ENCODE measurements at regions not wholly inside any gene's neighbourhood (a gene's known extent, or its start where the extent isn't known, plus 50 kb on each side); places are given as distances from the start of the nearest gene placed in this dataset.
"Not testable (repeated sequence)": the region's sequence is repeated elsewhere in the genome, so short reads cannot be mapped to it uniquely, and the experiment has no call there.

GRCh38 chr6:144652292-144652891 is 367.3 kb downstream of the UTRN start:
- DNase-seq (ENCODE audit: low read depth in 2 of 2): no peak

DNA sequence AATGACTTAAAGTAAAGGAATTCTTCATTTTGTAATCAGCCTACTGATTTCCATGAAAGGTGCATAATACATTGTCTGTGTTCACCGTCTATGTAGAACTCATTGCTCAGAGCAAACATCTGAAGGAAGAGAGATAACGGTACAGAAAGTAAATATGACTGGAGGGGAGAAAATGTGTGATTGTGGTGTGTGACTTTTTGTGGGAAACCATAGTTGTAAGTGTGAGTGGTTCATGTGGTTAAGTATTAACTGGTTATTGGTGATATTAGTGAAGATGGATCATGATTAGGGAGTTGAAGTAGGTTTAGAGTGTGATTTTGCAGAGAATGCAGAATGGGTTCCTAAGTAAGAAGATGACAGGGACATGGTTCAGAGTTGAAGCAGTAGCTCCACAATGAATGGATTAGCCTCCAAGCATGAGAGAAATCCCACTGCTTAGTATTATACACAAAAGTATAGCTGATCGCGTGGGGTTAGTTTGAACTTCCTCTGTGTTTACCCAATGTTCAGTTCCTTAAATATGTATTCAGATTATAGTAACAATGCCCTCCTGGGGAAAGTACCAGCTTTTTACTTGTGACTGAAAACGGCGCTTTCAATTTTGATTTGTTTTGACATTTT is 368.9 kb downstream of the UTRN start:
- no peak for DNase-seq (ENCODE audit: low read depth in 2 of 2)

- DNase-seq (ENCODE audit: low read depth in 2 of 2): no peak
Observed at GRCh38 chr6:144654506-144654905, 369.4 kb downstream of the UTRN start.

- DNase-seq (ENCODE audit: low read depth in 2 of 2): no peak
Observed at GRCh38 chr6:144655376-144655775, 370.2 kb downstream of the UTRN start.

GRCh38 chr6:144657691-144658090 is 372.6 kb downstream of the UTRN start:
- DNase-seq (ENCODE audit: low read depth in 2 of 2): no peak

- no peak for DNase-seq (ENCODE audit: low read depth in 2 of 2)
Observed at GRCh38 chr6:144659202-144660182, 374.4 kb downstream of the UTRN start.

- DNase-seq (ENCODE audit: low read depth in 2 of 2): no peak
Observed at GRCh38 chr6:144660561-144661115, 375.5 kb downstream of the UTRN start.

DNA sequence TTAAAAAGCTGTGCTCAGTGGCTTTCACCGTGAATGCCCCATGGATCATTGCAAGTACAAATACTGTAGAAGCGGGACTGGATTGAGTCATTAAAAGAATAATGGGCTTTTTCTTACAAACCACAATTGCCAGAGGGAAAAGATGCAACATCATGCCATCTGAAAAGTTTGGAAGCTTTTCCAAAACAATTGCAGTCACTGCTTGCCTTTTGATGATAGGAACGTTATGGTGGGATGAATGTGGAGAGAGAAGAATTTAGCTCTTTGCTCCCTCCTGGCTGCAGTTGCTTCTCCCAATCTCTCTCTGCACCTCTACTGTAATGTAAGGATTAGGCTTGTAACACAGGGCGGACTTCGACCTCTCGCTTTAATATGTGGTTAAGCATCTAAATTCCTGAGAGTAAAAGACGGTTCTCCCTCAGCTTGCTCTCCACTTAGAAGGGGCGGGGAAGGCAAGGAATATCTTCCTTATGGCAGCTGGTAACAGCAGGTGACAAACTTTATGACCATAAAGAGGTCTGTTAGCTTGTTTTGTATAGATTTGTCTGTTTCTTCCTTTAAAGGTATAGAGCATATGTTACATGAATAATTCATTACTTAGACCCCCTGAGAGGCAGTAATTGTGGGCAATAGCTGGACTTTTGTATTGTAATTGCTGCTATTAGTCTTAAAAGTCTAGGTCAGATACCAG is 376.1 kb downstream of the UTRN start:
- DNase-seq (ENCODE audit: low read depth in 2 of 2): no peak

DNA sequence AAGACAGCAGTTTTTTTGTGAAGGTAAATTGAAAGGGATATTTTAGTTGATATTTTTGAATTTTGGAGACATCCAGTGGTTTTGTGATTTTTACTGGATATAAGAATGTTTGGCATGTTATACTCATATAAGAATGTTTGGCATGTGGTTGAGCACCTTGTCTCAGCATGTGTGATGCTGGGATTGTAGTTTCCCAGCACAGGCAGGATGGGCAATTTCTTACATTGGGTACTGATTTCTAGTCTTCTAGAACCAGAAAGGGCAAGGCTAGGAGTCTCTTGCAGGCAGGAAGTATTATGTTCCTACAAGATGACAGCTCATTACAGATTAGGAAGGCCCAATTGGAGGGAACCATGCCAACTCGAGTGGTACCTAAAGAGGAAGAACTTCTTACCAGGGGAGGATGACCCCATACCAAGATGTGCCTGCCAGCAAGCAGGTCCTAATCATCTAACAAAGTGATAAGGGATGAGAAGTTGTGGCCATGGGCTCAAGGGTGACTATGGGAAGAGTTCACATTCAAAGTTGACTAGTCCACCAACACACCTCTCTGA is 377.8 kb downstream of the UTRN start:
- DNase-seq (ENCODE audit: low read depth in 2 of 2): no peak

- no peak for DNase-seq (ENCODE audit: low read depth in 2 of 2)
Observed at GRCh38 chr6:144664281-144664680, 379.1 kb downstream of the UTRN start.

GRCh38 chr6:144664947-144665346 is 379.8 kb downstream of the UTRN start:
- no peak for DNase-seq (ENCODE audit: low read depth in 2 of 2)

DNA sequence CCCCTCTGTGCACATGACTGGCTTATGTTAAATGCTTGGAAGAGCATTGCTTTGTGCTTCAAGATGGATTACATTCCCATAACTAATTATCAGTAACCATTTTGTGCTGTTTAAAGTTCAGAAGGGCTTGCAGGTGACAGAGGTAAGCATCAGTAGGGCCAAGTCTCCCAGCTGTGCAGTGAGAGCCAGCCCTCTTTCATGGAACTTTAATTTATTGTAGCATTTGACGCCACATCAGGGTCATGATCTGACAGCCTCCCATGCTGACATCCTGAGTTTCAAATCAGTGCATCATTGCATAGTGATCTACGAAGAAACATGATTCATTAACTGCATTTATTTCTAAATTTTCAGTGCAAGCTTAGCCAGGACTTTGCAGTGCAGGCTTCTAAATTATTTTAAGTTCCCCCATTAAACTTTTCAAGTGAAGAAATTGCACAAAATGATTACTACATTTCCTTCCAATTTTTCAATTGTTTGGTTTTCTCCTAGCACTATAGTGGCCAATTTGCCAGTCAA is 380.9 kb downstream of the UTRN start:
- DNase-seq (ENCODE audit: low read depth in 2 of 2): no peak

DNA sequence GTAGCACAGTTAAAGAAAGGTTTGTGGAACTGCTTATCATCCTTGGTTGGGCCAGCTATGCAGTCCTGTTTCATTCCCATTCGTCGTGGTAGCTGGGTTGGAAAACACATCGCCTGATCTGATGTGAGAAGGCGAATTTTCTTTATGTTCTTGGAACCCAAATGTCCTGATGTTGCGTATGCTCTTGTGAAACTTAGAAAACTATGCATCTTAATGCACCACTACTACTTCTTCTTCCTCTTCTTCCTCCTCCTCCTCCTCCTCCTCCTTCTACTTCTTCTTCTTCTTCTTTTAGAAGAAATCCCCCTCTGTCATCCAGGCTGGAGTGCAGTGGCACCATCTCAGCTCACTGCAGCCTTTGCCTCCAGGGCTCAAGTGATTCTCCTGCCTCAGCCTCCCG is 381.6 kb downstream of the UTRN start:
- DNase-seq (ENCODE audit: low read depth in 2 of 2): no peak

DNA sequence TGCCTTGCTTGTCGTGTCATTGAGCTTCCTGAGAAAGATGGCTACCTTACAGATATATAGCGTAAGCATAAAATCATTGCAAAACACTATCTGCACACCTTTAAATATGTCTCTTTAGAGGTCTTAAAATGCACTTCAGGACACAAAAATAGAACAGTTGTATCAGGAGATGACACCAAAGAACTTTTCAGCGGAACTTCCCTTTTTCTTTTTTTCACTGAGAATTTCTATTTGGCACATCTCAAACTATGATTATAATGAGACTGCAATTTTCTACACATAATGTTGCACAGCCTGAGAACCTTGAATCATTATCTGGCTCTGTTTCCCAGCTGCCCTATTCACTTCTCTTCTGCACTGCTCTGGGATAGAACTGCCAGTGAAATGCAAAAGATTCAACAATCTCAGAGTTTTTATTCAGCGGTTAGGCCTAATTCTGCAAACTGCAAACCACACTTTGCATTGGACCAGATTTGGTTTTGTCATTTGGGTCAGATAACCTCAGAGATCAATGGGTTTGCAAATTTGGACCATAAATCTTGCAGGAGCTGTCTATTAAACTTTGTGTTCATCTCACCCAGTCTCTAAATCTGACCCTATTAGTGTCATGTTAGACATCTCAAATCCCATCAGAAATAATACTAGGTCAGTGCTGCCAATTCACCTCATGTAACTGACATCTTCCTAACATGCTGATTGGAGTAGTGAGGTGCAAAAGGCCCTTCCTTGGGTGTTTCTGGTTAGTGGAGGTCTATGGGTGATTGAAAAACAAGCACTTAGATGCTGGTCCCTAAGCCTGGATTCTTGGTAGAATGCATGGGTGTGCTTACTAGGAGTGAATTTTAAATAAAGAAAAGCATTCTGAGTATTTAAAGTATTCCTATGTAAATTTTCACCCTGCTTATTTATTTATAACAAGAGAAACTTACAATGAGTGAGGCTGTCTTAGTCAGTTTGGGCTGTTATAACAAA is 382.7 kb downstream of the UTRN start:
- DNase-seq (ENCODE audit: low read depth in 2 of 2): no peak

- DNase-seq (ENCODE audit: low read depth in 2 of 2): not testable (repeated sequence)
Observed at GRCh38 chr6:144670259-144670658, 385.1 kb downstream of the UTRN start.

- no peak for DNase-seq (ENCODE audit: low read depth in 2 of 2)
Observed at GRCh38 chr6:144673807-144674206, 388.7 kb downstream of the UTRN start.

DNA sequence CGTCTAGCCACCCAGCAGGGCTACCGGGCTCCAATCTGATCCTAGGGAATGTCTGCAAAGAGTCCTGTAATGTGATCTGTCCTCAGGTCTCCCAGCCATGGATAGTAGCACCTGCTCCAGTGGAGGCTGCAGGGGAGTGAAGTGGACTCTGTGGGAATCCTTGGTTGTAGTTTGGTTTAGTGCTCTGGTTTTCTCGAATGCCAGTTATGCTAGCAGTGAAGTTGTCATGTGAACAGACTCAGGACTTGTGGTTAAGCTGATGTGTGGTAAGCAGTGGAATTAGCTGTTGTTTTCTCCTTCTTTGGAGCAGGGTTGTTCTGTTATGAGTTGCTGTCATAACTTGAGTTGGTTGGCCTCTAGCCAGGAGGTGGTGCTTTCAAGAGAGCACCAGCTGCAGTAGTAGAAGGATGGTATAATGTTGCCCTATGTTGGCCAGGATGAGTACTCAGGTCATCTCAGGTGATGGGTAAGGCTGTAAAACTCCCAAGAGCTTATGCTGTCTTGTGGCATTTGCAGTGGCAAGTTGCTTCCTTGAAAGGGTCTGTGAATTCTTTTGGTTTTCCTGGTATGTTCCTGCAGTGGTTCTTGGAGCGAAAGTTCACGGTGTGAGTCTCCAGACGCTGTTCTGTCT is 390.2 kb downstream of the UTRN start:
- DNase-seq (ENCODE audit: low read depth in 2 of 2): peak; percentile 11 to 17

DNA sequence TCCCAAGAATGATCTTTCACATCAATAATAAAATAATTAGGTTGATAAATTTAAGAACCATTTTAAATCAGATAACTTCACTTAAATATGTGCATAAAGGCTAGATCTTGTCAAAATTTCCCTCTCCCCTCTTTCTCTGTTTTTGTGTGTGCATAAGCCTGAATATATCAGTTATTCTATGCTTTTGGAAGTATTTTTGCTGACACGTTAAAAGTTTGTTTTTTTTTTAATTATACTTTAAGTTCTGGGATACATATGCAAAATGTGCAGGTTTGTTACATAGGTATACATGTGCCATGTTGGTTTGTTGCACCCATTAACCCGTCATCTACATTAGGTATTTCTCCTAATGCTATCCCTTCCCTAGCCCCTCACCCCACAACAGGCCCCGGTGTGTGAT is 391.2 kb downstream of the UTRN start:
- not testable (repeated sequence) for DNase-seq (ENCODE audit: low read depth in 2 of 2)

DNA sequence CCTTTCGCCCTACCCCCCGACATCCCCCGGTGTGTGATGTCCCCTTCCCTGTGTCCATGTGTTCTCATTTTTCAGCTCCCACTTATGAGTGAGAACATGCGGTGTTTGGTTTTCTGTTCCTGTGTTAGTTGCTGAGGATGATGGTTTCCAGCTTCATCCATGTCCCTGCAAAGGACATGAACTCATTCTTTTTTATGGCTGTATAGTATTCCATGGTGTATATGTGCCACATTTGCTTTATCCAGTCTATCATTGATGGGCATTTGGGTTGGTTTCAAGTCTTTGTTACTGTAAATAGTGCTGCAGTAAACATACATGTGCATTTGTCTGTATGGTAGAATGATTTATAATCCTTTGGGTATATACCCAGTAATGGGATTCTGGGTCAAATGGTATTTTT is 392.1 kb downstream of the UTRN start:
- DNase-seq (ENCODE audit: low read depth in 2 of 2): not testable (repeated sequence)

- no peak for DNase-seq (ENCODE audit: low read depth in 2 of 2)
Observed at GRCh38 chr6:144678844-144679243, 393.7 kb downstream of the UTRN start.
